CD4-positive, alpha-beta T cell treated with Interleukin-12 subunit alpha and Interleukin-12 subunit beta, for 1 hour (primary cell): ENCODE measurements at regions not wholly inside any gene's neighbourhood (a gene's known extent, or its start where the extent isn't known, plus 50 kb on each side); places are given as distances from the start of the nearest gene placed in this dataset.

Source experiments
- DNase-seq: peaks from one replicate; pipeline ENCODE4 v3.0.0-alpha.2; 2020

DNA sequence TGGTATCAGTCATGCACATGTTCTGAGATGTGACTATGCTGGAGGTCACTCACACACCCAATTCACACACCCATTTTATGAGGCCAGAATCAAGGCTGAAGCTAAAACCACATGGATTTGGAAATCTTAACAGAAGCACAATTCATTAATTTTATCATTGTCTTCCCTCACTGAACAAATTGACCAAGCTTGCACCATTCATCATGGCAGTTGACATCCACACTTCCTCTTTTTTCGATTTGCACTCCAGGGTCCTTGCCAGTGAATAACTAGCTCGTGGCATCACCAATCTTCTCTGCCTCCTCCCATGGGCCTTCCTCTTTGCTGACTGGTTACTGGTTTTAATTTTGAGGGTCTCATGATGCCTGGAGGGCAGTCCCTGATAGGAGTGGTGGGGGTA lies 123.0 kb upstream of the ASIC2 start:
- DNase-seq = no peak

DNA sequence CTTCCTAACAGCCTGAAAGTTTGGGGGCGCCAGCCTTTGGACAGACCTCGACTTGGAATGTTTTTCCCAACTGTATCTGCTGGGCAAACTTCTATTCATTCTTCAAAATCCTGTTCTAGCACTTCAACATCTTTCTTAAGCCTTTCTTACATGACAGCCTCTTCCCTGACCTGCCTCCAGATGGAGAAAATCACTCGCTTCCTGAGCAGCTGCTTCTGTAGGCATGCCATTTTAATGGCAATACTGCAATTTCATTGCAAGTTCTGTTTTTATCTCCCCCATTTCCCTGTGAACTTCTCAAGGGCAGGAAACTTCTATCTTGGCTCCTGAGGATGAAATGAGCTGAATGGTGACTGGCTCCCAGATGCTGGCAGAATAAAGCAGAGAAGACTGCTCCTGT lies 128.8 kb upstream of the ASIC2 start:
- DNase-seq = no peak

DNA sequence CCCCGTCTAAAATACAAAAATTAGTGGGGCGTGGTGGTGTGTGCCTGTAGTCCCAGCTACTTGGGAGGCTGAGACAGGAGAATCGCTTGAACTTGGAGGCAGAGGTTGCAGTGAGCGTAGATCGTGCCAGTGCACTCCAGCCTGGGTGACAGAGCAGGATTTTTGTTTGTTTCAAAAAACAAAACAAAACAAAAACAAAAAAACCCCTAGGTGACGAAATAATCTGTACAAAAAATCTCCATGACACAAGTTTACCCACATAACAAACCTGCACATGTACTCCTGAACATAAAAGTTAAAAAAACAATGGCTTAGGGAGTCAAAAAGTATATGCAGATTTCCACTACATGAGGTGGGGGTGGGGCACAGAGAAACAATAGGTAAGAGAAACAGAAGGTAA lies 140.5 kb upstream of the ASIC2 start:
- DNase-seq = no peak

DNA sequence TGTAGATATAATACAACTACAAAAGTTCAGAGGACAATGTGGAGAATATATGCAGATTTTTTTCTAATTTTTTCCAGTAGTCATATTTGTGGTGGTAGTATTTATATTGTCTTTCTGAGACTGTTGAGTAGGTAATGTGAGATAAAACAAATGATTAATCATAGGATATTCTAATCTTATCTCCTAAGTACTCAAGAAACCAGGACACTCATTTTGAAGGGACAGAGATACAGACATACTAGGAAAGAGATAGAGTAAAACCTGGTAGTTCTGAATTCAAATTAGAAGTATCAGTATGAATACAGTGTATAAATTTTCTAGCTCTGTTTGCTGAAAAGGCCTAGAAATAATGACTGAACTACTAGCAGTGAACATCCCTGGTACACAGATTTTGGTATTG lies 141.7 kb upstream of the ASIC2 start:
- DNase-seq = no peak

DNA sequence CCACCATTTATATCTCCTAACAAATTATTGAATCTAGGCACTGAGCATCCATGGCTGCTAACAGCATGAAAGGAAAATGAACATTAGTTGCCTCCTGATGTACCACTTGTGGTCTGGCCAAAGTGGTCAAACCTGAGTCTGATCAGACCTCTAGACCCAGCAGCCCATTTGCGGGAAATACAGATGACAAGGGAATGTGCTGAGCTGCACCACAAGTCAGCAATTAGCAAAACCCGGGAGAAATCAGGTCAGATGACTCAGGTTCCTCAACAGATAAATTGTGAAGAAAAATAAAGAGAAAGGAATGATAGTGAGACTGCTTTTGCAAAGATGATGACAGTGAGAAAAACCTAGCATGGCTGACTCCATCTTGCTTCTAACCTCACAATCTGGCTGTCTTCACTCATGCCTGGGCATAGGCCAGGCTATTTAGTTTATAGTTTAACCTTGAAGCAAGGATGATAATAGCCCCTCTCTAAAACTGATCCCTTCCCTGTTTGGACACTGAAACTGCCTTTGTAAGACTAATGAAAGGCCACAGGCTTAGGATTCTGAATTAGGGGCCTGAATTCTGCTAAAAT lies 142.7 kb upstream of the ASIC2 start:
- no peak for DNase-seq

DNA sequence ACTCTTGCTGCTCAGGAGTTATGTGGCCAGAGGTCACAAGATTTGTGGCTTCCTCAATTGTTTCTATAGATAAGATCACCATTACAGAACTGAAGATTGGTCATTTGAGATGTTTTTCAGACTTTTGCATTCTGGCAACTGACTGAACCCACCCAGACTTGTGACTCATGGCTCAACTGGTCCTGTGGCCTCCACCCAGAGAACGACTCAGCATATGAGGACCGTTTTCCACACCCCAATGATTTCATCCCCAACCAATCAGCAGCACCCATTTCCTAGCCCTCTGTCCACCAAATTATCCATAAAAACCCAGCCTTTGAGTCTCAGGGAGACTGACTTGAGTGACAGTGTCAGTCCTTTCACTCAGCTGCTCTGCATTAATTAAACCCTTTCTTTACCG lies 143.2 kb upstream of the ASIC2 start:
- no peak for DNase-seq

DNA sequence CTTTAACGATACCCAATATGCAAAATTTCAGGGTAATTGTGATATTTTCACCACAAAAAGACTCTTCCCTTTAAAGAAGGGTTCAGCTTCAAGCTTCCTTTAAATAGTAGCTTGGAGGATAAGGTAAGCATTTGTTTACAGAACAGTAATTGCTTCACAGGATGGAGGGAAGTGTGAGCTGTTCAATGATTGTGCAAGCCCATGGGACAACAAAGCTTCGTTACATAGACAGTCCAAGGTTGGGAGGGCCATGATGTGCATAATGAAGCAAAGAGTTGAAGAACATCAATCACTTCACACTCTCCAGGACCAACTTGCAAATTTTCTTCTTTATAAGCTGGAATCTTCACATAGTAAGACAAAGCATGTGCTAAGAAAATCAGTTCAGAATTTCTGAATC lies 145.0 kb upstream of the ASIC2 start:
- no peak for DNase-seq

DNA sequence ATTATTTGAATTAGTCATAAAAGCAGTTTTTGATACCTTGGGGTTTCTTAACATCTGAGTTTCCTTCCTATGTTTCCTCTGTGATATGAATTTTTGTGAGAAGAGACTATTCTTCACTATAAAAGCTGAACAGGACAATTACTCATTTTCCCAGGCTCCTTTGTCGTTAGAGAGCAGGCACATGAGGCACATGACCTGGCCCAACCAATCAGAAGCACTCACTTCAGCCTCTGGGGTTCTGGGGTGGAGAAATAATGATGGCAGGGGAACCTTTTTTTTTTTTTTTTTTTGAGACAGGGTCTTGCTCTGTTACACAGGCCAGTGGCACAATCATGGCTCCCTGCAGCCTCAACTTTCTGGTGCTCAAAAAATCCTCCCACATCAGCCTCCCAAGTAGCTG lies 145.5 kb upstream of the ASIC2 start:
- no peak for DNase-seq

DNA sequence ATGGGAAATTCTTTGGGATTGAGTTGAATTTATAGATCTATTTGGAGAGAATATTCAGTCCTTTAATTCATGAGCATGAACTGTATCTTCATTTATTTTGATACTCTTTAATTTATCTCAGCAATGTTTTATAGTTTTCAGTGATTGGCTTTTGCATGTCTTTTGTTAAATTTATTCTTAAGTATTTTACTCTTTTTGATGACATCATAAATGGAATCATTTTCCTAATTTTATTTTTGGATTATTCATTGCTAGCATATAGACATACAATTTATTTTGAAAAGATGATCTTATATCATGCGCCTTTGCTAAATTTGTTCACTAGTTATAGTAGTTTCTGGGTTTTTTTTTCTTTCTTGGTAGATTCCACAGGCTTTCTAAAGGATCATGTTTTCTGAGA lies 149.2 kb upstream of the ASIC2 start:
- no peak for DNase-seq

DNA sequence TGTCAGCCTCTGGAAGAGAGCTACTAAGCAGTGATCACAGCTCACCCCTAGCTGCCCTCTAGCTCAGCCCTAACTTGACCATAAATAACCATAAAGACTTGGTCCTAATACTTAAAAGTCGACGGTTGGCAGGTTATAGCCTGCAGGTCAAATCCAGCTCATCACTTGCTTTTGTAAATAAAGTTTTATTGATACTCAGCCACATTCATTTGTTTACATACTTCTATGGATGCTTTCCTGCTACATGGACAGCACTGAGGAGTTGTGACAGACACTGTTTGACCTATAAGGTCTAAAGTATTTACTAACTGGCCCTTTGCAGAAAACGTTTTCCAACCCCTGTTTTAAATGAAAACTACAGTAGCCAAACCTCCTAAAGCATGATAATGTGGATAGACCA lies 151.6 kb upstream of the ASIC2 start:
- DNase-seq = no peak

DNA sequence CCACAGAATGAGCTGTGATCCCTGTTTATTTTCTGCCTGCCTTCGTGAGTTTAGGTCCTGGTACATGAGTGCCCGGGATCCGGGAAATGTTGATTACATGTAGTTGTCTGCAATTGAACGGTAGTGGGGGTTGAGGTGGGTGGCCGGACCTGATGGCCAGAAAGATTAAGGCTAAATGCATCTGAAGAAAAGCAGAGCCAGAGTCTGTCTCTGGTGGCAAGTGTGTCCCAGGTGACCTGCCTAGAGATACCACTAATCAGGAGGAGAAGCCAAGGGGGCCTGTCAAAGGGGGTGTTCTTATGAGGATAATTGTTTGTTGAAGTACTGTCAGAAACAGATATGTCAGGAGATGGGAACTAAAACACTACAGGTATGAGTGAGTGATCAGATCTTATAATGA lies 154.0 kb upstream of the ASIC2 start:
- no peak for DNase-seq

DNA sequence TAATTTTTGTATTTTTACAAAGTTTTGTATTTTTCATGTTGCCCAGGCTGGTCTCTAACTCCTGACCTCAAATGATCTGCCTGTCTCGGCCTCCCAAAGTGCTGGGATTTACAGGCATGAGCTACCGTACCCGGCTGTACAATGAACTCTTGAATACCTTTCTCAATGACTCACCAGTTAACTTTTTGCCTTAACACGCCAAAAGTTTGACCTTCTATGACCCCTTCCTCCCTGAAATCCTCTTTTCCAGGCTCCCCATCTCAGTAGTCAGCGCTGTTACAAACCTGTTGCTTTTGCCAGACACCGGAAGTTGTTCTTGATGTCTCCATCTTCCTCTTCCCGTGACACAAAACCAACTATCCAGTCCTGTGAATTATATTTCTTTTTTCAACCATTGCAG lies 158.1 kb upstream of the ASIC2 start:
- no peak for DNase-seq

DNA sequence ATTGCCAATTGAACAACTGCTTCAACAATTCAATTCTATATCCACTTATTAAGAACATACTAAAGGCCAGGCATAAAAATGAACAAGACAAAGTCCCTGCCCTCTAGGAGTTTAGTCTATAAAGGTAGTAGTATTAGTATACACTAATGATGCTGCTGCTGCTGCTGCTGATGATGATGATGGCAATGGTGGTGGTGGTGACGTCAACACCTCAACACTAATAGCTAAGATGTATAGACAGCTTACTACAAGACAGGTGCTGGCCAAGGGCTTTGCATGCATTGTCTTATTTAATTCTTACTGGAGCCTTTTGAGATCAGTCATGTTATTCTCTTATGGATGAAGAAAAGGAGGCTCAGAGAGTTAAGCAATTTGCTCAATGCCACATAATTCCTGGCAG lies 164.4 kb upstream of the ASIC2 start:
- no peak for DNase-seq

DNA sequence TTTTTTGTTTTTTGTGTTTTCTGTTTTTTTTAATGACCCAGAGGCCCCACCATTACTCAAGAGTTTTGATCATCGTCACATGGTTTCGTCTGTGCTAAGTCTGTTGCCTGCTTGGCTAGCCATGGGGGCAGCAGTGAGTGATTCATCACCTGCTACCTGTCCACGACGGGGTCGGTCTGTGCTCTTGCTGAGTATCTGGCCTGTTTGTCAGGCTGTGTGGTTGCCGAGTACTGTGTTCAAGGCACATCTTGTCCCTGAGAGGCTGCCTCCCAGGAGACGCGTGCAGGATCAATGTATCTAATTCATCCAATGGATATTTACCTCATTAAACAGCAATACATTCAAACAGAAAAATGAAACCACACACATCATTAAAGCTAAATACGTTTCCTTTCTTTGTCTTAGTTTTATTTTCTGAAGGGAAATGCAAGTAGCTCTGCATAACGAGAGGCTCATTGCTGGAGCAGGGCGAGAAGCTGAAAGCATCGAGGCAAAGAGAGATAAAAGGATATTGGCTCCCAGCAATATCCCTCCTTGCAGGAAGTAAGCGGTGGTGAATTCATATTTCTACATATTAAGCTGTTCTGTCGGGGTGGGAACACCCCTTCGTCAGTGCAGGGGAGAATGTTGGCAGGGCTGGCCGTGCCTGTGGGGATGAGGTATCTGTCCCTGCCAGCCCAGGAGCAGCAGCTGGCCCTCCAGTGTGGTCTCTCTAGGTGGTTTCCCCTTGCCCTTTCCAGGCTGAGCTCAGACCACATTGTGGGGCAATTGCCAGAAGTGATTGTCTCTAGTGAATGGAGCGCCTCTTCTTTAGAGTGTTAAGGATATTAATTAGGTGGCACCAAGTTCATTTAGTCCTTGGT lies 166.2 kb upstream of the ASIC2 start:
- DNase-seq = no peak

DNA sequence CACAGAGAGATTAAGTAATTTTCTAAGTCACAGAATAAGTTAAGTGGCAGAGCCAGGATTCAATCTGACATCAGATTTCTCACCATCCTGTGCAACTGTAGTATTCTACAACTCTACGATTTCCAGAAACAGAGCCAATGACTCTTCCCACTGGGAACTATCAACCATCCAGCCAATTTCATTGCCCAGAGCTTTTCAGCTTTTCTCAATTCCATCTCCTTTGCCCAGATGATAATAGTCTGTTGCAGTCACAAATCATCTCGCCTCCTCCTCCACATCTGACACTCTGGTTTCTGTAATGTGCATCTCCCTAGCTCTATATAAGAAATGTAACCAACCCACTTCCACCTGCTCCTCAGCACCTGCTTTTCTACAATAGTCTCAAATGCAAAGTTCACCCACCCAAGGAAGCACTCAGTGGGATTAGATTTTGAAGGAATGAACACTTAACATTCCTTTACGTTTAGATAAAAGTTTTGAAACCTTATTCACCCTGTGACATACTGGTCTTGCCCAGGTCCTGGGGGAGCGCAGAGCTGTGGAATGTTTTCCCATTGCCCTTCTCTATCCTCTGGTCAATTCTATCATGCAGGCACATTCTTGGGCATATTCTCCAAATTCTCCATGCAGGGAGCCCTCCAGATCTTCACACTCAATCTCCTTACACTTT lies 167.8 kb upstream of the ASIC2 start:
- DNase-seq = no peak

DNA sequence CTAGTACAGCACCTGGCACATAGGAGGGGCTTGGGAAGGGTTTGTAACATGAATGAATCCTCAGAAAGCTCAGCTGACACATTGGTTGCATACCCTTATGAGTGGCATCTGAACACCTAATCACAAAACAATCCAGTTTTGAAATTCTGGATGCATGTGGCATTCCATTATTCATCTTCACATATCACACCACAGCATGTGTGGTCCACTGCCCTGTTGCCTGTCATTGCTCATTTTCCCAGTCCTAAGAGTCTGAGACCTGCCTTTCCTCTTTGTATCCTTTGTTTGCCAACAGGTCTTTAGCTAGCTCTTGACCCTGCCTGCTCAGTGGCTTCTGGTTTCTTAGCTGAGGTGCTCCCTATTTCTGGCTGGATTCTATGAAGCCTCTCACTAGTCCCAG lies 170.8 kb upstream of the ASIC2 start:
- no peak for DNase-seq

DNA sequence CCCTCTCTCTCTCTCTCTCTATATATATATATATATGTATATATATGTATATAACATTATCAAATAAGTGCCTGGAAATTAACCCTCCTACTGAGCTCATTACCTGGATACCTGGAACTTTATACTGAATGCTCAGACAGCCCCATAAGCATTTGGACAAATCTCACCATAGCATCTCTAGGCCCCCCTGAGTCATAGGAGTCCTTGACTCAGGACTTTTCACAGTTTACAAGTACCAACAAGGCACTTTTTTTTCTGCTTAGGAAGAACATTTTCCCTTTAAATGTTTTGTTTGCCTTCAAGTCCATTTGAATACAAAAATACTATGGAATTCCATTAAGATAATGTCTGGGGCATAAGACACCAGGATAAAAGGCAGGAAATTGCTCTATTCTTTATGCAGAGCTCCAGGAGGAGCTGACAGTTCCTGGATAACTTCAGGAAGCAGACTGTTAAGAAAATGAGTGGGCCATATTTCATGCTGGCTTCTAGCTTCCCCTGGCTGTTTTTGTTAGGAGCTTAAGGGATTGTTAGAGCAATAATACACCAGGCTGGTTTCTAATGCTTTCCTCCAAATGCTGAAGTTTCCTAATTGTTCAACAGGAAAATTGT lies 171.7 kb upstream of the ASIC2 start:
- DNase-seq = no peak

DNA sequence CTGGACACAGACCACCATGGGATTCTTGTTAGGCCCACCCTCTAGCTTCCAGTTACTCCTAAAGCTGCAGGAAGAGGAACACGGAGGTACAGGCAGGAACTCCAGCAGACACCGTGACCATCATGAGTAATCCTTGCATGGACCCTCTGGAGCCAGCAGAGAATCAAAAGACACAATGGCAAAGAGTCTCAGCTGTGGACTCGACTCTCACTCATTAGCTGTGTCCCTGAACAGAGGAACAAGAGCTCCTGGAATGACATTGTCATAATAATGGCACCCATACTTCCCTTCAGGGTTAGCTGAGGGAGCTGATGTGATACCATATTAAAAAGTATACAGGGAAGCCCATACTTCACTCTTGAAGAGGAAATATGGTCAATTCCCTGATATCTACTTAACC lies 176.3 kb upstream of the ASIC2 start:
- no peak for DNase-seq

DNA sequence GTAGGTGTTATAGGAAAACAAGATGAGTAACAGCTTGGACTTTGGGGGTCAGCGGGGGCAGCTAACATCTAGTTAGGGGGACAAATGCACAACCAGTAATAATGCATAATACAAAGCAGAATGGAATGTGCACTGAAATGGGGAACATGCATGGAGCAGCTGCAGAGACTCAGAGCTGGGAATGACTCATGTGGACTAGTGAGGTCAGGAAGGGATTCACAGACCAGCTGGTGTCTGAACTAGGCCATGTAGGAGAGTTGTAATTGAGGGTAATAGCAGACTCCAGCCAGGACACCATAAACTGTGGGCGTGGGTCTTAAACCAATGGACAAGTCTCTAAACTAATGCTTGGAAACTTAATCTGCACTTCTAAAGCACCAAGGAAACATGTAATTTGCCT lies 176.8 kb upstream of the ASIC2 start:
- no peak for DNase-seq

DNA sequence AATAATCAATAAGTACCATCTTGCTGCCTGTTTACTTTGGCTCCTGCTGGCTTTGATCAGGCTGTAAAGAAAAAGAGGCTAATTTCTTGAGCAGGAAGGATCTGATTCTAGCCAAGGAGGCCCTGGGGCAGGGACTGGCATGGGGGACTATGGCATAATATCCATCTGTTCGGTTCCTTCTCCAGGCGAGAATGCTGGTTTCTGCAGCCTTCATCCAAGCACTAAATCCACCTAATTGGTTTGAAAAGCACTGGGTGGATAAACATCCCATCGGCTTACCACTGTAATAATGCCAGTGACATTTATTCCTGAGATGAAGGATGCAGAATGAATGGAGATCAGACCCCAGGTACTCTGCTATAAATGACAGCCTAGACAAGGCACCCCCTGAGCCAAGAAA lies 180.0 kb upstream of the ASIC2 start:
- no peak for DNase-seq

DNA sequence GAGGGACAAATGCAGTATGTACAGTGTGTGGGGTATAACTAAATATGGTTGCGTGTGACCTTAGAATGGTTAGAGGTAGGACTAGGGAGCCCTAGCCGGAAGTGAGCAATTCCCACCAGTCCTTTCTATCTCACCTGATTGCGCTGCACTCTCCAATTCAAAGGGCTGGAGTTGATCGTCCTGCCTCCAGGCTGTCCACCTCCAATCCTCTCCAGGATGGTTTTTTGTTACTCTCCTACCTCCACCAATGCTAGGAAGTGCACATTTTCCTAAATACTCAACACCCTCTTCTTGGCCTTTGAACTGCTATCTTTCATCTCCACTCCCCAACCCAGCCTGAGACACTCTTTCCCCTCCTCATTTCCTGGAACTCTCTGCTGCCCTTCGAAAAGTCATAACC lies 181.7 kb upstream of the ASIC2 start:
- DNase-seq = no peak

DNA sequence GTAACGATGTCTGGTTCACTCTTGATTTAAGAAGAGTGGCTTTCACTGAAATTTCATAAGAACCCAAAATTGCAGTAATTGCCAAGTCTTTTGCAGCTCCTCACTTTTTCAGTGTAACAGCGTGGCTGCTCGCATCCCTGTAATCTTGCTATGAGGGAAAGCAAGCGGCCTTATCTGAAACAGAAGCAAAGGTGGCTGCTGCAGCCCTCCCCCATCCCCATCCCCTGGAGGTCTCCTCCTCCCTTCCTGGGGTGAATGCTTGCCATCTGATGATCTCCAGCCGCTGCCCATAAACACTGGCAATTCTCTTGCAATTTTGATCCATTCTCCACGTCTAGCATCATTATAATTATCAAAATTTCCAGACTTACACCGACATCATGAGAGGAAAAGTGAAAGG lies 182.5 kb upstream of the ASIC2 start:
- no peak for DNase-seq

DNA sequence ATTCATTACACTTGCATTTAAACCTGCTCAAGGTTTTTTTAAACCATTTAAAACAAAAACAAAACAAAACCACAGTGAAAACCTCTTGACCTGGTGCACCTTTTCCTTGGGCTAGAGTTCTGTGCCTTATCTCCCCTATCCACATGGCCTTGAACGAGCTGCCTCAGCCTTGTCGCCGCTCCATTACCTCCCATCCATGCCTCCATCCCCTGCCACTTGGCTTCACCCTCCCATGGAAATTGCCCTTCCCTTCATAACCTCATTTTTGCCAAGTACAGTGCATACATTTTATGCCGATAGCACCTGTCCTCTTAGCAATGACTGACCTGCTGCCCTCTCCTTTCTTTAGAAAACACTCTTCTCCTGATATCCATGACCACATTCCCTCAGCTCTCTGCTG lies 188.6 kb upstream of the ASIC2 start:
- DNase-seq = no peak

DNA sequence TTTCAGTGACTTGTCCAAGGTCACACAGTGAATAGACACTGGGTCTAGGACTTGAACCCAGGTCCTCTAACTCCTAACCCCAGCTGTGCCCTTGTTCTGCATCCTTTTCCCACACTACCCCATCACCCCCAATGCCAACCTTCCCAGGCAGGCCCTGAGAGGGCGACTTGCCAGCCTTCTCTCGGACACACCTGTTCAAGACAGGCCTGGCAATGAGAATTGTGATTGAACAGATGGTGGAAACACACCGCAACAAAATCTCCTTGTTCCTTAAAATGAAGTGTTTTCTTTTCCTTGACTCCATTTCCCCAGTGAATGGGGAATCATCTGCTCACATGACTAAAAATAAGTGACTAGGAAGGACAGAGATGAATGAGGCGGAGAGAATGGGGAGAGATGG lies 189.5 kb upstream of the ASIC2 start:
- DNase-seq = no peak
